OCI-LY3 (cell line): ENCODE measurements at regions not wholly inside any gene's neighbourhood (a gene's known extent, or its start where the extent isn't known, plus 50 kb on each side); places are given as distances from the start of the nearest gene placed in this dataset.

Experiments used
- H2AFZ ChIP-seq: fragments of 200-600, 300-600 bp; shearing (Covaris generic); 2 replicates; pipeline ENCODE4 v1.6.0; 2014; ENCODE audit warnings: antibody characterized with exemption, low read depth, low read length
- H3K27ac ChIP-seq: fragments of 200-600, 300-600 bp; sonication (generic); 2 replicates; pipeline ENCODE4 v1.5.1; 2014; ENCODE audit warnings: mild to moderate bottlenecking, low read length, moderate library complexity, mixed read lengths
- H3K27me3 ChIP-seq: fragments of 200-600, 300-600 bp; sonication (generic); 2 replicates; pipeline ENCODE4 v1.6.1; 2014; ENCODE audit warnings: low read depth, low read length, mixed read lengths
- H3K36me3 ChIP-seq: fragments of 200-600, 300-600 bp; sonication (generic); replicated peaks from 2 replicates; pipeline ENCODE3; 2014; ENCODE audit warnings: low read depth, low read length, mixed read lengths
- H3K4me1 ChIP-seq: fragments of 300-600, 200-600 bp; sonication (generic); 2 replicates; pipeline ENCODE4 v1.6.1; 2014; ENCODE audit warnings: low read length, mixed read lengths
- H3K4me2 ChIP-seq: fragments of 200-600, 300-600 bp; sonication (generic); 2 replicates; pipeline ENCODE4 v1.6.1; 2014; ENCODE audit warnings: low read length, mixed read lengths
- H3K4me3 ChIP-seq: fragments of 300-600, 200-600 bp; sonication (generic); 2 replicates; pipeline ENCODE4 v1.5.1; 2014; ENCODE audit warnings: antibody characterized with exemption, mild to moderate bottlenecking, low read length, moderate library complexity
- H3K79me2 ChIP-seq: fragments of 300-600, 200-600 bp; shearing (Covaris generic); 2 replicates; pipeline ENCODE4 v1.6.1; 2014; ENCODE audit warnings: mild to moderate bottlenecking, low read length, mixed read lengths
- H3K9ac ChIP-seq: fragments of 300-600, 200-600 bp; shearing (Covaris generic); 2 replicates; pipeline ENCODE4 v1.6.0; 2014; ENCODE audit warnings: mild to moderate bottlenecking, low read length, moderate library complexity
- H3K9me3 ChIP-seq: fragments of 200-600, 300-600 bp; shearing (Covaris generic); 2 replicates; pipeline ENCODE4 v1.6.1; 2014; ENCODE audit warnings: low read length, mixed read lengths; ENCODE audit not compliant: insufficient read depth
- H4K20me1 ChIP-seq: fragments of 200-600, 300-600 bp; sonication (generic); 2 replicates; pipeline ENCODE4 v1.6.1; 2016; ENCODE audit warnings: low read length, mixed read lengths; ENCODE audit not compliant: insufficient read depth
- CTCF ChIP-seq: fragments of 200-600, 300-600 bp; sonication (generic); IDR thresholded peaks from 2 replicates; pipeline ENCODE4 v1.5.1; 2014; ENCODE audit warnings: antibody characterized with exemption, low read length, low read depth
- EZH2phosphoT487 ChIP-seq: fragments of 200-600 bp; shearing (Covaris generic); IDR thresholded peaks from 2 replicates; pipeline ENCODE4 v1.6.1; 2018; ENCODE audit warnings: antibody characterized with exemption, mixed run types, low read depth

GRCh38 chr7:116142374-116142773 lies 68.0 kb upstream of the TES start:
- no peak overlapping the region for H2AFZ ChIP-seq
- TF ChIP-seq CTCF: no peak
- no peak for TF ChIP-seq EZH2phosphoT487
- H3K4me3 ChIP-seq: no peak overlapping the region
- peaks cover 88% of the 10 kb centered on the region for H4K20me1 ChIP-seq
- peaks cover 54% of the 10 kb centered on the region for H3K36me3 ChIP-seq
- H3K9me3 ChIP-seq: no peaks in the 10 kb centered on the region
- peak overlapping the region; percentile 75 for H3K27ac ChIP-seq
- peaks cover 93% of the 10 kb centered on the region for H3K4me1 ChIP-seq
- peaks cover 100% of the 10 kb centered on the region for H3K79me2 ChIP-seq
- no peak overlapping the region for H3K9ac ChIP-seq
- no peaks in the 10 kb centered on the region for H3K27me3 ChIP-seq
- H3K4me2 ChIP-seq: peak overlapping the region; percentile 44

- peak overlapping the region; percentile 75 for H3K27ac ChIP-seq
- no peaks in the 10 kb centered on the region for H3K27me3 ChIP-seq
- peaks cover 57% of the 10 kb centered on the region for H3K36me3 ChIP-seq
- H3K9me3 ChIP-seq: no peaks in the 10 kb centered on the region
- H3K4me2 ChIP-seq: peak overlapping the region; percentile 44
- peak overlapping the region; percentile 12; the same call in 1 of the 2 replicates for H3K4me3 ChIP-seq
- TF ChIP-seq CTCF: no peak
- TF ChIP-seq EZH2phosphoT487: no peak
- no peak overlapping the region for H2AFZ ChIP-seq
- peaks cover 96% of the 10 kb centered on the region for H3K4me1 ChIP-seq
- H3K79me2 ChIP-seq: peaks cover 100% of the 10 kb centered on the region
- H4K20me1 ChIP-seq: peaks cover 86% of the 10 kb centered on the region
- H3K9ac ChIP-seq: peak overlapping the region; percentile 11; the same call in 1 of the 2 replicates
Observed at GRCh38 chr7:116142850-116143249, 67.5 kb upstream of the TES start.

- H3K9ac ChIP-seq: peak overlapping the region; percentile 44
- peak overlapping the region; percentile 69 for H3K4me2 ChIP-seq
- no peaks in the 10 kb centered on the region for H3K9me3 ChIP-seq
- H3K4me3 ChIP-seq: peak overlapping the region; percentile 52
- peaks cover 58% of the 10 kb centered on the region for H3K36me3 ChIP-seq
- no peak overlapping the region for H2AFZ ChIP-seq
- no peaks in the 10 kb centered on the region for H3K27me3 ChIP-seq
- TF ChIP-seq EZH2phosphoT487: no peak
- no peak for TF ChIP-seq CTCF
- peaks cover 97% of the 10 kb centered on the region for H3K4me1 ChIP-seq
- H4K20me1 ChIP-seq: peaks cover 78% of the 10 kb centered on the region
- H3K27ac ChIP-seq: peak overlapping the region; percentile 93
- peaks cover 100% of the 10 kb centered on the region for H3K79me2 ChIP-seq
Observed at GRCh38 chr7:116145245-116145852, 65.0 kb upstream of the TES start.

GRCh38 chr7:116148108-116148507 lies 62.2 kb upstream of the TES start:
- H3K79me2 ChIP-seq: peaks cover 100% of the 10 kb centered on the region
- peak overlapping the region; percentile 93 for H3K27ac ChIP-seq
- H3K9me3 ChIP-seq: no peaks in the 10 kb centered on the region
- H3K9ac ChIP-seq: peak overlapping the region; percentile 39
- H4K20me1 ChIP-seq: peaks cover 63% of the 10 kb centered on the region
- H3K4me3 ChIP-seq: peak overlapping the region; percentile 50
- H3K36me3 ChIP-seq: peaks cover 41% of the 10 kb centered on the region
- no peak overlapping the region for H2AFZ ChIP-seq
- H3K4me1 ChIP-seq: peaks cover 97% of the 10 kb centered on the region
- TF ChIP-seq CTCF (no peak), EZH2phosphoT487 (no peak)
- H3K4me2 ChIP-seq: peak overlapping the region; percentile 59
- no peaks in the 10 kb centered on the region for H3K27me3 ChIP-seq
